IMR-90 (cell line): ENCODE measurements at regions not wholly inside any gene's neighbourhood (a gene's known extent, or its start where the extent isn't known, plus 50 kb on each side); places are given as distances from the start of the nearest gene placed in this dataset.

ENCODE experiments used
- ATAC-seq: fragments of 200-7000 bp; cut with Tn5 transposase; 2 replicates; pipeline ENCODE4 v1.9.1; 2020; ENCODE audit warnings: low read depth, mild to moderate bottlenecking, moderate library complexity
- BruUV-seq: library from RNA; stranded (reverse); fragments of 400-500 nt; replicated peaks from 2 replicates; lab custom pipeline; 2021; lab: Mats Ljungman, UMichigan
- CTCF ChIA-PET: fragments of 300-600 bp; formaldehyde crosslinking; extraction: SDS; loops from one replicate; lab custom pipeline; 2021; ENCODE audit warnings: antibody characterized with exemption; lab: Yijun Ruan, JAX
- POLR2A ChIA-PET: fragments of 300-600 bp; sonication (Branson Sonifier 250); formaldehyde crosslinking; loops from one replicate; lab custom pipeline; 2022; ENCODE audit warnings: antibody characterized with exemption; ENCODE audit not compliant: unreplicated experiment; lab: Charles Lee
- DNase-seq: peaks from one replicate; pipeline ENCODE4 v3.0.0; 2013
- H2AFZ ChIP-seq: replicated peaks from 2 replicates; pipeline ENCODE3; 2013; ENCODE audit warnings: low read length, mild to moderate bottlenecking; ENCODE audit not compliant: poor library complexity
- H2AK5ac ChIP-seq: 2 replicates; pipeline ENCODE4 v1.6.1; 2013; ENCODE audit warnings: low read depth, low read length, inconsistent platforms
- H2AK9ac ChIP-seq: replicated peaks from 2 replicates; pipeline ENCODE3; 2013; ENCODE audit warnings: mild to moderate bottlenecking, low read depth, low read length, moderate library complexity; ENCODE audit not compliant: poor library complexity
- H2BK120ac ChIP-seq: 2 replicates; pipeline ENCODE4 v1.6.1; 2013; ENCODE audit warnings: low read depth, low read length, inconsistent platforms
- H2BK15ac ChIP-seq: 3 replicates; pipeline ENCODE4 v1.6.1; 2013; ENCODE audit warnings: low read depth, low read length, inconsistent platforms
- H2BK20ac ChIP-seq: 2 replicates; pipeline ENCODE4 v1.6.1; 2013; ENCODE audit warnings: low read depth, mild to moderate bottlenecking, inconsistent platforms, low read length, moderate library complexity
- H2BK5ac ChIP-seq: 2 replicates; pipeline ENCODE4 v1.6.1; 2013; ENCODE audit warnings: mild to moderate bottlenecking, low read depth, low read length, inconsistent platforms; ENCODE audit not compliant: poor library complexity, severe bottlenecking
- H3K14ac ChIP-seq: replicated peaks from 2 replicates; pipeline ENCODE4 v1.6.1; 2013; ENCODE audit warnings: low read depth, low read length, inconsistent platforms
- H3K18ac ChIP-seq: 2 replicates; pipeline ENCODE4 v1.6.1; 2013; ENCODE audit warnings: low read depth, low read length, control low read depth
- H3K23ac ChIP-seq: 2 replicates; pipeline ENCODE4 v1.6.1; 2013; ENCODE audit warnings: low read depth, low read length, inconsistent platforms
- H3K27ac ChIP-seq: 2 replicates; pipeline ENCODE4 v1.5.1; 2013; ENCODE audit warnings: mild to moderate bottlenecking, control low read depth, low read length; ENCODE audit not compliant: insufficient read depth
- H3K27me3 ChIP-seq: 2 replicates; pipeline ENCODE4 v1.6.1; 2013; ENCODE audit warnings: low read length; ENCODE audit not compliant: control insufficient read depth, insufficient read depth
- H3K36me3 ChIP-seq: 2 replicates; pipeline ENCODE4 v1.6.1; 2013; ENCODE audit warnings: low read length, mixed read lengths; ENCODE audit not compliant: control insufficient read depth, insufficient read depth
- H3K4ac ChIP-seq: 2 replicates; pipeline ENCODE4 v1.6.1; 2013; ENCODE audit warnings: low read depth, low read length, inconsistent platforms
- H3K4me1 ChIP-seq: 2 replicates; pipeline ENCODE4 v1.6.1; 2013; ENCODE audit warnings: low read length, mixed read lengths; ENCODE audit not compliant: control insufficient read depth, insufficient read depth
- H3K4me2 ChIP-seq: 2 replicates; pipeline ENCODE4 v1.6.1; 2013; ENCODE audit warnings: low read depth, mild to moderate bottlenecking, control low read depth, low read length, moderate library complexity
- H3K4me3 ChIP-seq: 2 replicates; pipeline ENCODE4 v1.5.1; 2013; ENCODE audit warnings: low read depth, mild to moderate bottlenecking, control low read depth, low read length, moderate library complexity; ENCODE audit not compliant: insufficient read depth
- H3K56ac ChIP-seq: 2 replicates; pipeline ENCODE4 v1.6.1; 2013; ENCODE audit warnings: low read length, inconsistent platforms; ENCODE audit not compliant: insufficient read depth; ENCODE audit errors: extremely low read depth
- H3K79me1 ChIP-seq, 2 experiments: 2 replicates each; pipeline ENCODE4 v1.6.1; 2013; ENCODE audit warnings: low read length in 2 of 2, inconsistent platforms in 1 of 2, low read depth in 1 of 2
- H3K9ac ChIP-seq: 2 replicates; pipeline ENCODE4 v1.6.1; 2013; ENCODE audit warnings: low read depth, low read length, control low read depth
- H3K9me1 ChIP-seq: 2 replicates; pipeline ENCODE4 v1.6.1; 2013; ENCODE audit warnings: low read length, inconsistent platforms; ENCODE audit not compliant: insufficient read depth
- H3K9me3 ChIP-seq: 2 replicates; pipeline ENCODE4 v1.6.1; 2013; ENCODE audit warnings: low read length; ENCODE audit not compliant: control insufficient read depth, insufficient read depth
- H4K20me1 ChIP-seq: 2 replicates; pipeline ENCODE4 v1.6.1; 2013; ENCODE audit warnings: low read length, inconsistent platforms; ENCODE audit not compliant: insufficient read depth
- H4K5ac ChIP-seq: 2 replicates; pipeline ENCODE4 v1.6.1; 2013; ENCODE audit warnings: mild to moderate bottlenecking, low read depth, low read length, control low read depth
- H4K8ac ChIP-seq, 2 experiments: 2 replicates each; pipeline ENCODE4 v1.6.1; 2013; ENCODE audit warnings: low read depth in 2 of 2, low read length in 2 of 2, control low read depth in 1 of 2, inconsistent platforms in 1 of 2
- H4K91ac ChIP-seq: 2 replicates; pipeline ENCODE4 v1.6.1; 2013; ENCODE audit warnings: low read depth, low read length, inconsistent platforms; ENCODE audit not compliant: insufficient read depth
- CEBPB ChIP-seq: IDR thresholded peaks from 2 replicates; pipeline ENCODE4 v1.6.1; 2012; ENCODE audit warnings: low read depth, low read length, improper control_type of control experiment
- FOS ChIP-seq: fragments of 150-350 bp; IDR thresholded peaks from 2 replicates; pipeline ENCODE4 v1.6.1; 2016; ENCODE audit warnings: low read depth, low read length
- MAFK ChIP-seq: IDR thresholded peaks from 2 replicates; pipeline ENCODE4 v1.6.1; 2012; ENCODE audit warnings: low read depth, low read length, improper control_type of control experiment
- MAZ ChIP-seq: IDR thresholded peaks from 2 replicates; pipeline ENCODE4 v1.6.1; 2012; ENCODE audit warnings: low read depth, mild to moderate bottlenecking, low read length, improper control_type of control experiment, moderate library complexity, borderline replicate concordance
- NFE2L2 ChIP-seq: fragments of 150-350 bp; IDR thresholded peaks from 2 replicates; pipeline ENCODE4 v1.6.1; 2016; ENCODE audit warnings: low read depth, mild to moderate bottlenecking, low read length
- RAD21 ChIP-seq: IDR thresholded peaks from 2 replicates; pipeline ENCODE4 v1.6.1; 2012; ENCODE audit warnings: low read length, improper control_type of control experiment
- RCOR1 ChIP-seq: IDR thresholded peaks from 2 replicates; pipeline ENCODE4 v1.6.1; 2012; ENCODE audit warnings: mild to moderate bottlenecking, low read length, improper control_type of control experiment; ENCODE audit not compliant: insufficient replicate concordance
- RFX5 ChIP-seq: IDR thresholded peaks from 2 replicates; pipeline ENCODE4 v1.8.0; 2012; ENCODE audit warnings: low read depth, mild to moderate bottlenecking, low read length, moderate library complexity
- SMC3 ChIP-seq: fragments of 150-350 bp; IDR thresholded peaks from 2 replicates; pipeline ENCODE4 v1.6.1; 2016; ENCODE audit warnings: low read depth, mild to moderate bottlenecking, antibody characterized with exemption, low read length, moderate library complexity
- WGBS, 2 experiments: methylation state at CpG; one replicate each; pipeline versions ENCODE4 v1.1.5 to v1.1.7; 2013; ENCODE audit warnings: missing lambda C conversion rate in 2 of 2; ENCODE audit not compliant: insufficient read length in 1 of 2; ENCODE audit errors: extremely low coverage in 2 of 2; 5-methylcytosine and 5-hydroxymethylcytosine counted together
- dilution Hi-C: fragments of 300-500 bp; cut with HindIII; formaldehyde crosslinking; loops from one replicate; pipeline ENCODE4 v1.14.3; 2018; ENCODE audit warnings: low sequenced_read_pairs; ENCODE audit not compliant: unreplicated experiment
- in situ Hi-C: fragments of 300-500 bp; cut with MboI; formaldehyde crosslinking; loops from 3 replicates; pipeline ENCODE4 v1.14.3; 2019; ENCODE audit warnings: low sequenced_read_pairs, inconsistent platforms, mixed read lengths
- intact Hi-C: fragments of 100-400 bp; cut with micrococcal nuclease; formaldehyde crosslinking; loops from 2 replicates; pipeline ENCODE4 v1.10.0; 2022
- TF ChIP-seq, protein P1 (sequence below): fragments of 150-350 bp; IDR thresholded peaks from 2 replicates; pipeline ENCODE4 v1.6.1; 2016; ENCODE audit warnings: low read depth, mild to moderate bottlenecking, low read length, moderate library complexity, borderline replicate concordance

DNA sequence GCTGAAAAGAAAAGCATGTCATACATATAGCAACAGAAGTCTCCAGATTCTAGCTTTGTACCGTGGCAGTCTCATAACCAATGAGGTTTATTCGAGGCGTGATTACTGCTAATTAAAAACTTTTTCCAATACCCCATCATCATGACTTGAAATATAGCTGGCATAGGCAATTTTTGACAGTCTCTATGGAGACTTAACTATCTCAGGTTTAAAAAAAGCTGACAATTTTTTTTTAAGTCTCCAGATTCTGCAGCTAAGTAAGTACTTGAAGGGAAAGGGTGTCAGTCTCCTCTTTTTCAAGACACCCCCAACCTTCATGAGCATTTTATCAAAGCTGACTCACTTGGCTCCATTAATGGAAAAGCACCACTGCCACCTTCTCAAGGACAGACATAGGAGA is 126.3 kb upstream of the RXFP1 start:
- BruUV-seq, result no TSS peak
- H3K18ac ChIP-seq, result no peak overlapping the region
- TF ChIP-seq RCOR1 (no peak), NFE2L2 (no peak), CEBPB (no peak), FOS (no peak), RFX5 (no peak), MAZ (no peak), SMC3 (no peak), MAFK (no peak), RAD21 (no peak)
- TF ChIP-seq, protein P1, sequence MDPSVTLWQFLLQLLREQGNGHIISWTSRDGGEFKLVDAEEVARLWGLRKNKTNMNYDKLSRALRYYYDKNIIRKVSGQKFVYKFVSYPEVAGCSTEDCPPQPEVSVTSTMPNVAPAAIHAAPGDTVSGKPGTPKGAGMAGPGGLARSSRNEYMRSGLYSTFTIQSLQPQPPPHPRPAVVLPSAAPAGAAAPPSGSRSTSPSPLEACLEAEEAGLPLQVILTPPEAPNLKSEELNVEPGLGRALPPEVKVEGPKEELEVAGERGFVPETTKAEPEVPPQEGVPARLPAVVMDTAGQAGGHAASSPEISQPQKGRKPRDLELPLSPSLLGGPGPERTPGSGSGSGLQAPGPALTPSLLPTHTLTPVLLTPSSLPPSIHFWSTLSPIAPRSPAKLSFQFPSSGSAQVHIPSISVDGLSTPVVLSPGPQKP, result no peak
- no peak overlapping the region for H4K91ac ChIP-seq
- H3K27ac ChIP-seq, result no peak overlapping the region
- DNase-seq, result no peak
- WGBS, 2 experiments, result no CpG with 5 or more reads among the region's 3 CpGs
- no peak overlapping the region for H2BK15ac ChIP-seq
- no peaks in the 10 kb centered on the region for H3K36me3 ChIP-seq
- H3K27me3 ChIP-seq, result no peaks in the 10 kb centered on the region
- no peaks in the 10 kb centered on the region for H4K20me1 ChIP-seq
- H4K8ac ChIP-seq, result no peak overlapping the region
- no peak overlapping the region for H2AK9ac ChIP-seq
- dilution Hi-C loops, result no loop called here
- no peak overlapping the region for H3K4me2 ChIP-seq
- H3K79me1 ChIP-seq, result no peaks in the 10 kb centered on the region
- H3K56ac ChIP-seq, result no peak overlapping the region
- ATAC-seq, result no peak
- no peak overlapping the region for H3K14ac ChIP-seq
- no peaks in the 10 kb centered on the region for H3K9me3 ChIP-seq
- H2AFZ ChIP-seq, result no peak overlapping the region
- intact Hi-C loops, result no loop called here
- no peak overlapping the region for H4K5ac ChIP-seq
- no peak overlapping the region for H2BK20ac ChIP-seq
- no peak overlapping the region for H3K23ac ChIP-seq
- no peak overlapping the region for H3K4me3 ChIP-seq
- in situ Hi-C loops, result no loop called here
- H3K9ac ChIP-seq, result no peak overlapping the region
- H2BK120ac ChIP-seq, result no peak overlapping the region
- H2AK5ac ChIP-seq, result no peak overlapping the region
- H3K4me1 ChIP-seq, result no peaks in the 10 kb centered on the region
- no peak overlapping the region for H2BK5ac ChIP-seq
- ChIA-PET POLR2A (no interaction called here), CTCF (no interaction called here)
- H3K4ac ChIP-seq, result no peak overlapping the region
- H3K9me1 ChIP-seq, result no peaks in the 10 kb centered on the region
